Dedifferentiated amniotic fluid mesenchymal stem cell (primary cell): ENCODE measurements at regions not wholly inside any gene's neighbourhood (a gene's known extent, or its start where the extent isn't known, plus 50 kb on each side); places are given as distances from the start of the nearest gene placed in this dataset.

Experiments used
- DNase-seq: peaks from one replicate; pipeline ENCODE4 v3.0.0-alpha.2; 2016; ENCODE audit errors: extremely low spot score

GRCh38 chr18:55166260-55166598, 207.0 kb upstream of the CCDC68 start:
- no peak for DNase-seq

DNA sequence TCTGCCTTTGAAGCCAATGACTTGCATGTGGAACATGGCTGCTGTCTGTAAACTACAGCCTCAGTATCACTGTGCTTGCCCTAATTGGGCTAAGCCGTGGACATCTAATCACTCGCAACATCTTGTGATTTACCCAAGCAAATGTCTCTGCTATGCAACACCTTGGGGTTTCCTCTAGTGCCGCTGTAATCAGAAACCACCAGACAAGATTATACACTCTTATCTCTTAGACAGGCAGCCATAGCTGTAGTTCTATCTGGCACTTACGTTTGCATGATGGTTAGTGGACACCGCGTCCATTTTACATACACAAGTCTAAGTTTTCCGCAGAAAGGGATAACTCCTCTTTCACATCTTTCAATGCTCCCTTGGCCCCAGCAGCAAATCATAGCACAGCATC, 204.3 kb upstream of the CCDC68 start:
- DNase-seq = no peak

DNA sequence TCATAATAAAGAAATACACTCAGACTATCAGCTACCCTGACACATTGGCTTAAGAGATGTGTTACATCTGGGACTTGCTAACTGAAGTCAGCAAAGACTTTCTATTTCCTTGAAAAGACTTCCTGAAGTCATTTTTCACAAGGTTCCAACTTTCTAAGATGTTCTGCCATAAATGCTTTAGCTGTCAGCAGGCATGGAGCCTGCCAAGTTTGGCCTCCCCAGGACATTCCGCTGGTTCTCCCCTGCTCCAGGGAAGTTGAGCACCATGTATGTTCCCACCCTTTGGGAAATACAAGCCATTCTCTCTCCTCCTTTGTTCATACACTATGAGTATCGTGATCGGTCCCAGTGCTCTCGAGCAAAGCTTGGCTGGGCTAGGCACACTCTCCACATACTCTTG, 202.7 kb upstream of the CCDC68 start:
- no peak for DNase-seq

DNA sequence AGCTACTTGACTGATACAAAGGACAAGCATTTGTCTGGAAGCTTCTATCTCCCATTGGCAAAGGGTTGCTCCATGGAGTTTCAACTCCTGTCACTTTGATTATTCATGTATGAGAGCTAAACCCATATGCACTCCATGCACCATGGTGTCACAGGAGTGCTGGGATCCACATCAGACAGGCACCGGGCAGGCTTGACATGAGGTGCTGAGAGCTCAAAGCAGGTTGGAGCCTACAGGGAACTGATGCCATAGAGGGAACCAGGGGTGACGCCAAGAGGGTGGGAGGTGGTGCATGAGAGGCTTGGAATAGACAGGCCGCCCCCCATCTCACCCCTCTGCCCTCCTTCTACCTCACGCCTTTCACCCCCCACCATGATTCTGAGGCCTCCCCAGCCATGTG, 199.8 kb upstream of the CCDC68 start:
- DNase-seq = no peak

GRCh38 chr18:55158570-55158969, 199.3 kb upstream of the CCDC68 start:
- DNase-seq = no peak

DNA sequence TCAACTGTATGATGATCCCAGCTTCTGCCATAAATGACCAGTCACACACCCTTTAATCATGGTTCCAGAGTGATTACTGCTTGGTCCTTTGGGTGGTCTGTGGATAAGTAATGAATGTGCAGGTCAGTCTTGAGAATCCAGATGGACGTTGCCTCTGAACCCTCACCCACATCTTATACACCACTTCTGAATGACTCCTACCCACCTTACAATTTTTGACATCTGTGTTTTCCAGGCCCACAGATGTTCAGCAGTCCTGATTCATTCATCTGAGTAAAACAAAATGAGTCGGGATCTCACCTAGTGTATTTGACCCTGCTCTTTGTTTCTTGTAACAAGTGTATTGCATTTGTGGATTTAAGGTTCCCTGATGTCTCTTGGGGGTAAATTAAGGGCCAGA, 194.1 kb upstream of the CCDC68 start:
- no peak for DNase-seq

DNA sequence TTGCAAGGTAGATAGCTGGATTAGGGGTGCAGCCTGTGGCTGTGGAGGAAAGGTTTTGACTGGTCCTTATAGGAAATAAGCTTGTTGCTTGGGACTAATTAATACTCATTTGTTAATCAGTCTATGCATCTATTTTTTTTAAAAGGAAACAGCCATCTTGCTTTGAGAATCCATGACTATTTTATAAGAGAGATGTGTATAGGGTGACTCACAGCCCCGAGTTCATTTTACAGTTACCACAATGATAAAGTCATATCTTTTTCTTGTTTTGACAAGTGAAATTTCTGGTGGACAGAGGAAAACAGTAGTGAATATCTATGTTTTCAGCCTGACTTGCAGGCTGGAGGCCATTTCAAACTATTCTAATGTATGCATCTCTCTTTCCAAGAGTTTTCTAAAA, 193.5 kb upstream of the CCDC68 start:
- no peak for DNase-seq

- no peak for DNase-seq
Measured at GRCh38 chr18:55149994-55150393, 190.7 kb upstream of the CCDC68 start.

GRCh38 chr18:55147791-55148190, 188.5 kb upstream of the CCDC68 start:
- no peak for DNase-seq

DNA sequence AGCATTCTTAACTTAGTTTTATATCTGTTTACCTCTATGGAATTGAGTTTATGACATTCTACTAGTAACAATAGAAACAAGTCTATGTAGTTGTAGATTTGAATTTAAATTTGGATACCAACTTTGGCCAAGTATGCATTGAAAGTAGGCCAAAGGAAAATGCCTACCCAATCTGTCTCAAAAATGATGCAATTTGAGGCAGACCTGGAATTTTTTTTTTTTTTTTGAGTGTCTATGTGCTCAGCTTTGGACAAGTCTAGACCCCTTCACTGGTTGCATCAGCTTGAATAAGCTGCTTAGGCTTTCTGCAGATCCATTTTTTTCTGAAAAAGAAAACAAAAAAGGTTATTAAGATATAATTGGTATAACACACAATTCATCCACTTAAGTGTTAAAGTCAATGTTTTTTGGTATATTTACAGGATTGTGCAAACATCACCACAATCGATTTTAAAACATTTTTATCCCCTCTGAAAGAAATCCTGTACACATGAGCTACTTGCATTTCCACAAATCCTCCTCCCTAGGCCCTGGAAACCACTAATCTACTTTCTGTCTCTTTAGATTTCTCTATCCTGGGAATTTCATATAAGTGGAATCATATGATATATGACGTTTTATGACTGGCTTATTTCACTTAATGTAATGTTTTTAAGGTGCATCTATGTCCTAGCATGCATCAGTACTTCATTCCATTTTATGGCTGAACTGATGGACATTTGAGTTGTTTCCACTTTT, 185.1 kb upstream of the CCDC68 start:
- peak; percentile 62 for DNase-seq

DNA sequence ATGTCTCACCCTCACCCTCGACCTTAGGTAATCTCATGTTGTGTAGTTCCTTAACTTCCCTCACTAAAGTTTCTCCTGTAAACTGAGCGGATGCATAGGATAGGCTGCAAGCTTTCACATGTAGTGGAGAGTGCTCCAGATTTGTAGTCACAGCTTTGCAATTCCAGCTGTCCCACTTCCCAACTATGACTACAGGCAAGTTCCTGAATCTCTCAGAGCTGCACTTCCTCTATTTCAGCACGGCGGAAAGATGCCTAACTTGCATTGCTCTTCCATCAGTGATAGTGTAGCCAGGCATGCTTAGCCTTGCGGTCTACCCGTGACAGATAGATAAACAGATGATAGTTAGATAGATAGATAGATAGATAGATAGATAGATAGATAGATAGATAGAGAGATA, 183.1 kb upstream of the CCDC68 start:
- DNase-seq = no peak

DNA sequence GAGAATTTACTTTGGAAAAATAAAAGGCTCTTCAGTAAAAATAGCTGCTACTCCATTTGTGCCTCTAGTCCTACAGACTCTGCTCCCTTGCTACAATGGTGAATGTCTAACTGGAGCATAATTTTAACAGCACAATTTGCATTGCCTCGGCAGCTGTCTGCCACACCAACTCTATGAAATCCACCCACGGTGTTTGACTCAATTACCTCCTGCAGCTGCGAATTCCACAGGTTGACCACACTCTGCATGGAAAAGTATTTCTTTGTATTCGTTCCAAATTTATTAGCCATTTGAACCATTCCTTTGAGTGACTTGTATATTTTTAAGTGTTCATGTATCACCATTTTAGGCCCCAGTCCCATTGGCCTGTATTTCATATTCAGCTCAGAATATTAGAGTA, 182.1 kb upstream of the CCDC68 start:
- no peak for DNase-seq

- DNase-seq = no peak
Measured at GRCh38 chr18:55139836-55140235, 180.6 kb upstream of the CCDC68 start.

DNA sequence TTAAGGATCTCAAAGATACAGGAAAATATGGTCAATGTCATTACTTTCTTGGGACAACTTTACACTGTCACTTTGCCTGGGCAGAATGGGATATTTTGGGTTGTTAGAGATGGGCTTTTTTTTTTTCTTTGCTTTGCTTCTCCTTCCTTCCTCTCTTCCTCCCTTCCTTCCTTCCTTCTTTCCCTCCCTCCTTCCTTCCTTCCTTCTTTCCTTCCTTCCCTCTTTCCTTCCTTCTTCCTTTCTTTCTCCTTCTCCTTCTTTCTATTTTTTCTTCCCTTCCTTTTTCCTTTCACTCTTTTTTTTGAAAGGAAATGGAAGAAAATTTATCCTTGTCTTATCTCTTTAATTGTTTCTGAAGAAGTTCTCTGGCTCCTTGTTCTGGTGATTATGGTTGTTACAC, 180.0 kb upstream of the CCDC68 start:
- no peak for DNase-seq

DNA sequence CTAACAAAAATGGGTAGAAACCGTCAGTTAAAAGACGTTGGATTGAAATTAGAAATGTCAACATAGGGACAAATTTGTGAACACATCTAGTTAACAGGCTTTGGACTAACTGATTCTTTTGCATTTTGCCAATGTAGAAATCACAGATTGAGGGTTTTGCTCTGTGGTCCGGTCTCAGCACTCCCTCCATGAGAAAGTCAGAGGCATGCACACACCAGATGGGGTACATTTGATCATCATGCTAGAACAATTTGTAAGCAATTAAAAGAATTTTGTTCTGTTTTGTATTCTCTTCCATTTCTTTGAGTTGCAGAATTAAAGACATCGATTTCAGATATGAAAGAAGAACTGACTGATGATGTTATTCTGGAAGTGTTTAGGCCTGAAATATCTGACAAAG, 179.1 kb upstream of the CCDC68 start:
- DNase-seq = no peak

GRCh38 chr18:55137602-55138001, 178.3 kb upstream of the CCDC68 start:
- DNase-seq = no peak

DNA sequence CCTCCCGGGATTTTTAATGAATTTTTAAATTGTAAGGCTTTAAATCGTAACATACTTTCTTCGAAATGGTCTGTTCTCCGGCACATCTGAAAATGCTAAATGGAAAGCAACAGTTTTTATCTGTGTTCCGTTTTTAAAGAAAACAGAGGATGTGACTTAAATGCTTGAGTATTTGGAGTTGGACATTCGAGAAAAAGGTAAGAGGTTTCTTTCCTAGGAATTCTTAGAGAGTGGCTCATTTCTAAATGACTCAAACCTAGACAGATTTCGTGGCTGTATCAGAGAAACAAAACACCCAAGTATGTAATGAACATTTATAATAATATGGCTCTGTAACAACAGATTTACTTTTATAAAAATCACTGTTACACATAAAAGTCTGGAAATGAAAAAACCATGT, 177.6 kb upstream of the CCDC68 start:
- no peak for DNase-seq

GRCh38 chr18:55136258-55136657, 177.0 kb upstream of the CCDC68 start:
- no peak for DNase-seq

DNA sequence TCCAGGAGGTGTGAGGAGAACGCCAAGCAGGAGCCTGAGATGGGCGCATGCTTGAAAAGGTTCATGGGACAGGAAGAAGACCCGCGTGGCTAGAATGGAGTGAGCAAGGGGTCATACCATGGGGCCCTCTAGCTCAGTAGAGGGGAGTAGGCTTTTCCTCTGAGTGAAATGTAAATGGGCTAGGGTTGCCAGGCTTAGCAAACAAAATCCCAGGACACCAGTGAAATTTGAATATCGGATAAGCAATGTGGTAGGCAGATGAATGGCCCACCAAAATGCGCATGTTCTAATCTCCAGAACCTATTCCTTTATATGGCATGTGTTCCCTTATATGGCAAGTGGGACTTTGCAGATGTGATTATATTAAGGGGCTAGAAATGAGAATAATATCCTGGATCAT, 174.1 kb upstream of the CCDC68 start:
- DNase-seq = no peak

DNA sequence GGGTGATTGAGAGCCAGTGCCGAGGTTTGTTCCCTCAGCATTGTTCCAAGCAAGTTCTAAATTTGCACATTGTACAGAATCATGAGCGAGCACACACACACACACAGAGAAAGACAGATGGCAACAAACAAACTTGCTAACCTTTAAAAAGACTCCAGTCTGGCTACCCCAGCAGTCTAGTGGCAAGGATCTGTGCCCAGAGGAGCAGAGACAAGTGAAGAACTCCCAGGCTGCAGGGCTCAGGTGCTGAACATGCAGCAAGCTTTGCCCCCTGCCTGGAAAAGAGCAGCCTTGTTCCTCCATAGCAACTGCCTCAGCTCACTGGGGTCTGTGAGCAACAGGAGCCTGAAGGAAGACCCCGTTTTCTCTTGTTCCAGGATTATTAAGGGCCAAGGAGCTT, 169.2 kb upstream of the CCDC68 start:
- DNase-seq = no peak

DNA sequence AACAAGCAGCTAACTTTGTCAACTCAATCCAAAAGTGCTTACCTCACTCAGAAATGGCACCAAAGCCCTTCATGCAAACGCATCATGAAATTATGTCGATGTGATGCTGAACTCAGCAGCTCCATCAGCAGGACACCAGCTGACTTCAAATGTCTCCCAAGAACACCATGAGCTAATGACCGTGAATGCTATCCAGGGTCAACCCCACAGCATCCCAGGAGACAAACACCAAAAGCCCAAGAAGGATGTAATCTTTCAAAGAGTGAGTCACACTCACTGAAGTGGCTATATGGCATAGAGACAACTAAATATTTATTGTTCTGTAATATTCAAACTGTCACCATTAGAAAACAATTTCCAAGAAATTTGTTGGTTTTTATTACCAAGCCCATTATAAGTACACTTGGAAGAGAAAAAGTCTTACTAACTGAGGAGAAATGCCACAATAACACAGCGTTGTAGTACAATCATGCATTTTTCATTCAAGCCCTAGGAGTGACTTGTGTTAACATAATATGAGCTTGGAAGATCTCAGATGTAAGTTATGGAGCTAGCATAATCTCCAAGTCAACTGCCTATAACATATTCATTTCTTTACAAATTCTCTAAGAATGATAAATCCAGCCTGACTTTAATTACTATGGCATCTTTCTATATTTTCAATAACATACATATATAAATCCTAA, 165.0 kb upstream of the CCDC68 start:
- DNase-seq = no peak

- no peak for DNase-seq
Measured at GRCh38 chr18:55123361-55123760, 164.1 kb upstream of the CCDC68 start.

DNA sequence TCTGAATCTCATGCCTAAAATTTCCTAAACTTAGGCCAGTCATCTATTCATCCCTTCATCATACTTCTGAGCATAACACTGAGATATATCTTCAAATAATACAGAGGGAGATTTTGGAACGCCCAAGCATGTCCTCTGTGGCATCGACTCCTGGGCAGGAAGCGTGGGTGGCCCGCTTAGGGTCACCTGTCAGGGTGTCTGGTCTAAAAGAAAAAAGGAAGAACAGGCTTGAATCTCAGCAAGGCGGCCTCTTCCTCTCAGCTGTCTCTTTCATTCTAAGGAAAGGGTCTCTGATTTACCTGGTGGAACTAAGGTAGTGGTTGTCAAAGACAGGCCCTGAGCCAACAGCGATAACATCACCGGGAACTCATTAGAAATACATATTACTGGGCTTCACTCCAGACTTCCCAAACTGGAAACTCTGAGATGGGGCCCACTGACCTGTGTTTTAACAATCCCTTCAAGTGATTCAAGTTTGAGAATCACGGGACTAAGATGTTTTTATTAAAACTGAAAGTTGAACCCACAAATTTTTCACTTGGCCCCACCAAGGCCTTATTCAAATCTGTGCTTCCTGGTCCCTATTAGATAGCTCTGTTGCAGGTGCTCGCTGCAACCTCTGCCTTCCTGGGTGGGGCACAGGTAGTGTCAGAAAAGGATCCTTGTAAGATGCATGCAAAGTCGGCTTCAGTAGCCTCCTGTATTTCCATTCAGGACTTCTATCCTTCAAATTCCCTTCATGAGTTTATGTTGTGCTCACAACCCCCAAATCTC, 162.3 kb upstream of the CCDC68 start:
- no peak for DNase-seq
